NCI-H2227 (cell line): ENCODE measurements at regions not wholly inside any gene's neighbourhood (a gene's known extent, or its start where the extent isn't known, plus 50 kb on each side); places are given as distances from the start of the nearest gene placed in this dataset.

Experiments
- DNase-seq: peaks from one replicate; lab custom pipeline; 2025; ENCODE audit not compliant: unreplicated experiment; lab: John Stamatoyannopoulos, UW

GRCh38 chr4:19915276-19915675, 336.4 kb upstream of the SLIT2 start:
- DNase-seq = no peak

DNA sequence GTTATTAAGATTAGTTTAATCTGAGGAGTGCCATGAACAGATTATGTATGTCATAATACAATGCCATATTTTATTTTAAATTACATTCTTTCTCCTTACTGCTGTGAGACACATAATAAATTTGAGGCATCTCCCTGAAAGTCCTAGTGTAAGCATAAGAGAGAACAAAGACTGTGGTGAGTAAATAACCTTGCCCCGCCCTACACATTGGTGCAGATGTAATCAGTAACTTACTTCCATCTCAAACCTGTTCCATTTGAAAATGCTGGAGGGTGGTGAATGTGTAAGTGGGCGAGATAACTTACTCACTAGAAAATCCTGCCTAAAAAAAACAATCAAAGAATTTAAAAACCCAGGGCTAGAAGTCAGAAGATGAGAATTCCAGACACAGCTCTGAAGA, 338.1 kb upstream of the SLIT2 start:
- no peak for DNase-seq

GRCh38 chr4:19910861-19911525, 340.7 kb upstream of the SLIT2 start:
- no peak for DNase-seq

DNA sequence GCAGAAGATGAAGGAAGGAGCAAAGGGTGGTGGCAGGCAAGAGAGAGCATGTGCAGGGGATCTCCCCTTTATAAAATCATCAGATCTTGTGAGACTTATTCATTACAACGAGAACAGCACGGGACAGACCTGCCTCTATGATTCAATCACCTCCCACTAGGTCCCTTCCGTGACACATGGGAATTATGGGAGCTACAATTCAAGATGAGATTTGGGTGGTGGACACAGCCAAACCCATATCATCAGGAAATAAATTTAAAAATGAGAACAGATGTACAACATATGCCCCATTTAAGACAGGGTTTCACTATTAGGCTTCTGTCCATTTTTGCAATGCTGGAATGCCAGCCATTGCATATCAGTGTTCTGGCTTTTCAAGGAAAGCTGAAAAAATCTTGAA, 346.7 kb upstream of the SLIT2 start:
- DNase-seq = no peak

DNA sequence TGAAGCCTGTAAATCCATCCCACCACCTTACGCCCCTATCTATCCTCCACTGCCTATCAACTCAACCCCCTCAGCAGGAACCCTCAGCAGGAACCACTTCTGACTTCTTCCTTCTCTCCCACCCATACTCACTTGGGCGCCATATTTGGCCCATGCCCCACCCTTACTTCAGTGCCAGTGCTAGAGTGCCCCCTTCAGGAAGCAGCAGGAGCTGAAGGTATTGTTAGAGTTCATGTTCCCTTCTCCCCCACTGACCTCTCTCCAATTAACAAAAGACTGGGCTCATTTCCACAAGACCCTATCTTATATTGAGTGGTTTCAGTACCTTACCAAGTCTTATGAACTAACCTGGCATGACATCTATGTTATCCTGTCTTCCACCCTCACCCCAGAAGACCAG, 363.1 kb upstream of the SLIT2 start:
- DNase-seq = no peak

- no peak for DNase-seq
Measured at GRCh38 chr4:19883841-19884240, 367.9 kb upstream of the SLIT2 start.

DNA sequence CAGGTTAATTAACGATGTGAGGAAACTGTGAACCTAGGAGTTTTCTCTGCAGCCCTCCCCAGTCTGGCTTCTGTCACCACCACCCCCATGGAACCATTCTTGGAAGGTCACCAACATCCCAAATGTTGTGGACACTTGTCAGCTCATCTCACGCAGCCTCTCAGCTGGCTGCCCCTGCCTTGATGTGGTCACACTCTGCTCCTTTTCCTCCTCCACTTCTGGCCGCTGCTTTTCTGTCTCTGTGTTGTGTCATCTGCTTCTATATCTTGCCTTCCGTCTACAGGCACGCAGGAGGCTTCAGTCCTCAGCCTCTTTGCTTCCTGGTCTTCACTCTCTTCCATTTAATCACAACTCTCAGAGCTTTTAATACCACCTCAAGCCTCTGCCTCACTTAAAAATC, 371.5 kb upstream of the SLIT2 start:
- no peak for DNase-seq

DNA sequence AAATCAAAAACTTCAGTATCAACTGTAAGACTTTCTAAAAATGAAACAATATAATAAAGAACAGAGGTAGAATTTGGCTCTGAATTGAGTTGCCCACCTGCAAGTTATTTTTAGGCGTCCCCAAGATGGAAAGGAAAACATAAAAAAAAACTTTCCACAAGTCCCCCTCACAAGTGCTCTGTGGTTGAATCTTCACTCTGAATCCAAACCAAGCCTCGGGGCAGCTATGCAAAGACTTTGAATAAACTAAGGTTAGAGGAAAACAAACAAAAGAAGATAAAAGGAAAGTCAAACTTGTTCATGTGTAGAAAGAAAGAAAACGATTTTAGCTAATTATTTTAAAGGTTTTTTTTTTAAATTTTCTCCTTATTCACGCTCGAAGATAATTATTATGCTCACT, 372.4 kb upstream of the SLIT2 start:
- no peak for DNase-seq

DNA sequence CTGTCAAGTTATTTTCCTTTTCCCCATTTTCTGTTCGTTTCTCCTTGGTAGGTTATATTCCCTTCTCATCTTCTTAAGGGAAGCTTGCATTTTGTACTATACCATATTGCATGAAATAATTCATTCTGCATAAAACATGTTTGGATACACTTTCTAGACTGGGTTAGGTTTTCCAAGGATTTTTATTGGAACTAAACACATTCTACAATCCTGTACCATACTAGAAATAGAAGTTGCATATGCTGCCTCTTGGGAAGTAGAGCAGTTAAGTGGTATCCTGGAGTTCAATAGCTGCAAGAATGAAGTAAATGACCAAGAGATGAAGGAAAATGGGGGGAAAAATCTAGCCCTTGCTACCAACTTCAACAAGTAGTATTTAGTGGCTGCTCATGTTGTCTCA, 393.7 kb upstream of the SLIT2 start:
- DNase-seq = no peak

GRCh38 chr4:19857380-19857779, 394.3 kb upstream of the SLIT2 start:
- no peak for DNase-seq

- no peak for DNase-seq
Measured at GRCh38 chr4:19850909-19851308, 400.8 kb upstream of the SLIT2 start.

DNA sequence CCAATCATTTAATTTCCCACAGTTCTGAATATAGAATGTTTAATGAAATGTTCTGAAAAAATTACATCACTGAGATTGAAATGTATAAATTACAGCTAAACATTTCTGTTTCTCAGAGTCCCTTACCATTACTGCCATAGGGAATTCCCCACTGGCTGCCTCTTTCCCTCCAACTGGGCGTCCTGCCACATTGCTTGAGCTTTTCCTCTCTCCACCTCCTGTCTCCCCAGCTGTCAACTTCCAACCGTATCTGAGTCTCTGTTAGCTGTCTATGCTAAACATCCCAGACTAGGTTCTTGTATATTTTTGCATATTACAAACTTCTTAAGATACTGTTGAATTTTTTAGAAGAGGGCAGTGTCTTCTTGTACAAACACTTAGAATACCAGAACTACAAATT, 407.3 kb upstream of the SLIT2 start:
- DNase-seq = no peak

DNA sequence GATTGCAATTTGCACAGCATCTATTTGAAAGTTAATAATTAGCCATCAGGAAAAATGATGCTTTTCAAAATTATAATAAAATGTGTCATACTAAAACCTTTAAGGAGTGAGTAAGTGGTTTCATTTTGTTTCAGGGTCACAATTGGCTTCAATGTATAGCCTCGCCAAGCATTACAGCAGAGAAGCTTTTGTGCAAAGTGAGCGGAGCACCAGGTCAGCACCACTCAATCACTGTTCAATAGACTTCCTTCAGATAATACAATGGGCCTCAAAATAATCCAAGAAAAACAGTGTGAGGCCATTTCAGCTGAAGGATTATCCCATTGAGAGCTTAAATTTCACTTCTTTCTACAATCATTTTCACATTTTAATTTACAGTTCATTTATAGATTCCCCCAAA, 409.2 kb upstream of the SLIT2 start:
- peak; percentile 27 for DNase-seq

- no peak for DNase-seq
Measured at GRCh38 chr4:19838858-19839257, 412.8 kb upstream of the SLIT2 start.

DNA sequence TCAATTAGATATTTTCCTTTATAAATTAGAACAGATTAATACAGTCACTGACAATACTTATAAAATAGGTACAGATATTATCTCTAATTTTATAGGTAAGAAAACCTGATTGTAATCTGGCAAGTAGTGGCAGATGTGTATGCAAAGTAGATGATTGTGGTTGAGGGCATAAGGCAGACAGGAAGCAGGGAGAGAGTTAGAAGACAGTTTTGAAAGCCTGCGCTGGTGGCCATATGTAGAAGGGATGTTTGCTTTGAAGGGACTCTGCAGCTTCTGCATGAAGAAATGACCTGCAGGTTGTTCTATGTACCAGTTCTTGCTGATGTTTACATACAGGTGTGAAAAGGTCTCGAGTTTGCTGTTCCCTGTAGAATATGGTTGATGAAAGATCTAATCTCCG, 416.3 kb upstream of the SLIT2 start:
- DNase-seq = no peak

GRCh38 chr4:19832411-19832810, 419.3 kb upstream of the SLIT2 start:
- DNase-seq = no peak

- no peak for DNase-seq
Measured at GRCh38 chr4:19831644-19832285, 419.9 kb upstream of the SLIT2 start.

- DNase-seq = no peak
Measured at GRCh38 chr4:19829101-19829500, 422.6 kb upstream of the SLIT2 start.

DNA sequence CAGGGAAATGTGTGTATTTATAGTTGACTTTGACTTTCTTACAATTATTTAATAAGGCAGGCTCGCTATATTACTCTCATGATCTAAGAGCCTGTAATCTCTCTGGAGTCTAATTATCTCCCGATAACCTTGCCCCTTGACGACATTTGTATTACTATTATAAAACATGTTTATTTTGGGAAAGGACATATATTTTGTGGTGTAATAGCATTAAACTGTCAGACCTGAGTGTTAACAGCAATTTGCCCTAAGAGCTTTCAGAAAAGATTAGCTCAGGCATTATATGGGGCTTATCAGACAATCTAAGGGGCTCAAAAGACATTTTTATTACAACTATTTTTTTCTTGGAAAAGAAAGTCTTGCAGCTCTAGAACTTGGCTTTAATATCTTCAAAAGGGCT, 427.9 kb upstream of the SLIT2 start:
- peak; percentile 31 for DNase-seq

GRCh38 chr4:19819737-19820136, 432.0 kb upstream of the SLIT2 start:
- DNase-seq = no peak

DNA sequence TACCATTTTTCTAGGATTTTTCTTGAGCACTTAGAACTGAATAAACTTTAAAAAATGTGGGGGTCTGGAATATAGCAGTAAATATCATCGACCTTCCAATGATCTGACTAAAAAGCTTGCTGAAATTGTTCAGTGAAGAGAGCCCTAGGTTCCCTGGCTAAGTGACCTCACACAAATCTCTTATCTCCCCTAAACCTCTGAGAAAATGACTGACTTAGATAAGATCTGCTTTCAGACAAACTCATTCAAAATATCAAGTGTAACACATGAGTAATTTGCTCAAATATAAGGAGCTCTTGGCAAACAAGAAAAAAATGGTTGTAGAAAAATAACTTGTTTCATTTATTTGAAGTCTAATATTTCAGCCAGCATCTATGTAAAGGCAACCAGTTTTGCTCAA, 441.7 kb upstream of the SLIT2 start:
- DNase-seq = no peak

DNA sequence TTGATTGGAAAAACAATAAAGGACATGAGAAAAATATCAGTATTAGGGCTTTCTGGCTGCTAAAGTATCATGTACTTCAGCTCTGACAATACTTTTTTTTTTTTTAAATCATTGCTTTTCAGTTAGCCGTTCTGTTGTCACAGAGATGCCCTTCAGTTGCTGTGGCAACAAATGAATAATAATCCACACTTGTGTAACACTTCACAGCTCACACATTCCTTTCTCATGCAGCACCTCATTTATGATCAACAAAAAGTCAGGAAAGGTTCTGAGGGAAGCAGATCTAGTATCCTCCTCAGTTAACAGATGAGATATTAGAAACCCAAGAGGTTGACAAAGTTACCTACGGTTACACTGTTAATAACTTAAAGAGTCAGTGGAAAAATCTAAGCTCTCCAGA, 444.2 kb upstream of the SLIT2 start:
- DNase-seq = no peak

DNA sequence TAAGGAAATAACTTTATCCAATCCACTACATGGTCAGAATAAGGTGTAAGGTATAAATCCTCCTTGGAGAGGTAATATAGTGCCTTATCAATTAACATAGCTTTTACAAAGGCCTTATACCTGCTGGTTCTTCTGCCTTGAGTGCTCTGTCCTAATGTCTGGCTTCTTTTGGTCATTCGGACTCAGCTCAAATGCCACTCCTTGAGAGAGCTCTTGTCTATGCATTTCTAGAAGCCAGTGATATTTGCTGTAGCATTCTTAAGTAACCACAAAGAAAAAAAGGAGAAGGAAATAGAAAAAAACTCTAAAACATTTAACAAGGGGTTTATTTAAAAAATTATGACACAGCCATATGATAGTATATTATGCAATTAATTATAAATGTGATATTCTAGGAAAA, 444.8 kb upstream of the SLIT2 start:
- DNase-seq = no peak
